ENCODE measurements at regions not wholly inside any gene's neighbourhood (a gene's known extent, or its start where the extent isn't known, plus 50 kb on each side); places are given as distances from the start of the nearest gene placed in this dataset.

GRCh38 chr9:88033359-88033702 is 59.0 kb upstream of the CDK20 start:
- DNase-seq: no peak

- DNase-seq: no peak
These were observed 54.0 kb upstream of the CDK20 start for GRCh38 chr9:88028338-88028737.

- no peak for DNase-seq
These were observed 51.8 kb upstream of the CDK20 start for GRCh38 chr9:88026118-88026479.

GRCh38 chr9:88025411-88026117 is 51.2 kb upstream of the CDK20 start:
- no peak for DNase-seq

GRCh38 chr9:88024896-88025295 is 50.6 kb upstream of the CDK20 start:
- DNase-seq: no peak

Data from DMS53 (cell line).